K562 (cell line): ENCODE measurements at regions not wholly inside any gene's neighbourhood (a gene's known extent, or its start where the extent isn't known, plus 50 kb on each side); places are given as distances from the start of the nearest gene placed in this dataset.

ENCODE experiments used
- ATAC-seq: fragments of 200-7000 bp; cut with Tn5 transposase; 3 replicates; pipeline ENCODE4 v1.9.1; 2020; ENCODE audit warnings: moderate library complexity
- BruUV-seq: library from RNA; stranded (reverse); fragments of 400-500 nt; replicated peaks from 2 replicates; lab custom pipeline; 2021; lab: Mats Ljungman, UMichigan
- CTCF ChIA-PET: fragments of 300-600 bp; formaldehyde crosslinking; extraction: SDS; loops from one replicate; lab custom pipeline; 2021; ENCODE audit warnings: low intra/inter-chr PET ratio; lab: Yijun Ruan, JAX
- POLR2A ChIA-PET: fragments of 300-600, 350-650 bp; sonication (Branson Sonifier 250); formaldehyde crosslinking; extraction: SDS; loops from one replicate; lab custom pipeline; 2021; ENCODE audit warnings: antibody characterized with exemption, inconsistent platforms; lab: Yijun Ruan, JAX
- DNase-seq, 4 experiments: peaks; one replicate each; pipeline versions ENCODE4 v3.0.0 to v3.0.0-alpha.2; 2011 to 2018; ENCODE audit warnings: low spot score in 3 of 4, mixed read lengths in 3 of 4; ENCODE audit errors: extremely low read depth in 1 of 4
- FAIRE-seq: peaks from 2 replicates; lab custom pipeline; 2011; peaks lifted over from hg19 to GRCh38; lab: Jason Lieb, UNC
- H2AFZ ChIP-seq: 2 replicates; pipeline ENCODE4 v1.6.0; 2011; ENCODE audit warnings: low read depth, low read length, control low read depth, inconsistent platforms
- H3K27ac ChIP-seq: fragments of 200-600 bp; 3 replicates; pipeline ENCODE4 v1.8.0; 2011; ENCODE audit warnings: low read depth, mild to moderate bottlenecking, control low read depth, inconsistent platforms, low read length, moderate library complexity, mixed read lengths; ENCODE audit errors: extremely low read depth
- H3K27me3 ChIP-seq, 2 experiments: fragments of 300-600 bp in 1 of 2; 2 replicates in 1 of 2; 3 replicates in 1 of 2; pipeline versions ENCODE4 v1.6.0 to v1.8.0; 2011; ENCODE audit warnings: inconsistent platforms in 2 of 2, low read length in 2 of 2, mild to moderate bottlenecking in 1 of 2, mixed read lengths in 1 of 2, moderate library complexity in 1 of 2; ENCODE audit not compliant: control insufficient read depth in 2 of 2, insufficient read depth in 2 of 2
- H3K36me3 ChIP-seq: fragments of 300-600 bp; 3 replicates; pipeline ENCODE4 v1.8.0; 2011; ENCODE audit warnings: mild to moderate bottlenecking, low read length, inconsistent platforms; ENCODE audit not compliant: control insufficient read depth, insufficient read depth
- H3K4me1 ChIP-seq, 2 experiments: fragments of 200-600 bp in 1 of 2; replicated peaks in 1 of 2; 2 replicates in 1 of 2; 3 replicates in 1 of 2; pipeline versions ENCODE4 v1.5.1 to v1.8.0; 2011; ENCODE audit warnings: inconsistent platforms in 2 of 2, low read length in 2 of 2, mild to moderate bottlenecking in 1 of 2, mixed read lengths in 1 of 2, moderate library complexity in 1 of 2; ENCODE audit not compliant: control insufficient read depth in 2 of 2, insufficient read depth in 2 of 2
- H3K4me2 ChIP-seq: 2 replicates; pipeline ENCODE4 v1.6.1; 2011; ENCODE audit warnings: low read length, control low read depth, inconsistent platforms, mixed read lengths; ENCODE audit not compliant: insufficient read depth
- H3K4me3 ChIP-seq: fragments of 200-600 bp; sonication (generic), shearing (Covaris generic); 2 replicates; pipeline ENCODE4 v1.5.1; 2016; ENCODE audit warnings: control low read depth, inconsistent platforms
- H3K79me2 ChIP-seq: fragments of 200-600 bp; 3 replicates; pipeline ENCODE4 v1.8.0; 2011; ENCODE audit warnings: low read length, inconsistent platforms; ENCODE audit not compliant: control insufficient read depth, insufficient read depth
- H3K9ac ChIP-seq, 2 experiments: 2 replicates each; pipeline versions ENCODE4 v1.6.0 to v1.6.1; 2011; ENCODE audit warnings: low read depth in 2 of 2, low read length in 2 of 2, control low read depth in 1 of 2, inconsistent platforms in 1 of 2, mild to moderate bottlenecking in 1 of 2, mixed read lengths in 1 of 2; ENCODE audit not compliant: insufficient read depth in 1 of 2
- H3K9me1 ChIP-seq: one replicate; pipeline ENCODE4 v1.6.0; 2011; ENCODE audit warnings: inconsistent platforms, mild to moderate bottlenecking, low read length, moderate library complexity; ENCODE audit not compliant: control insufficient read depth, insufficient read depth
- H3K9me3 ChIP-seq: replicated peaks from 2 replicates; pipeline ENCODE4 v1.5.1; 2011; ENCODE audit warnings: low read depth, low read length, inconsistent platforms; ENCODE audit not compliant: control insufficient read depth, insufficient read depth
- H4K20me1 ChIP-seq: replicated peaks from 2 replicates; pipeline ENCODE4 v1.6.1; 2011; ENCODE audit warnings: low read length, inconsistent platforms, mixed read lengths; ENCODE audit not compliant: control insufficient read depth, insufficient read depth
- GTF2F1 ChIP-seq: IDR thresholded peaks from 2 replicates; pipeline ENCODE4 v1.6.1; 2011; ENCODE audit warnings: low read depth, low read length, improper control_type of control experiment
- KDM5B ChIP-seq: fragments of 200-600 bp; sonication (generic); IDR thresholded peaks from 2 replicates; pipeline ENCODE4 v1.6.1; 2012; ENCODE audit warnings: low read depth, mild to moderate bottlenecking, moderate library complexity, low read length, control low read depth, inconsistent platforms; ENCODE audit not compliant: insufficient replicate concordance
- NFATC3 ChIP-seq: fragments of 450-650 bp; IDR thresholded peaks from 2 replicates; pipeline ENCODE4 v1.6.1; 2017; ENCODE audit warnings: mild to moderate bottlenecking
- TARDBP ChIP-seq: fragments of 450-650 bp; IDR thresholded peaks from 2 replicates; pipeline ENCODE4 v1.6.1; 2016
- TOE1 ChIP-seq, 2 experiments: fragments of 450-650 bp in 1 of 2; sonication (generic) in 1 of 2; formaldehyde crosslinking in 1 of 2; IDR thresholded peaks; 2 replicates each; pipeline versions ENCODE4 v1.7.1 to v1.8.0; 2016 to 2022; ENCODE audit warnings: borderline replicate concordance in 2 of 2, mild to moderate bottlenecking in 2 of 2, antibody characterized with exemption in 1 of 2, inconsistent platforms in 1 of 2, low read depth in 1 of 2, missing genetic modification reagents in 1 of 2, moderate library complexity in 1 of 2
- ZKSCAN8 ChIP-seq: fragments of 200-800 bp; sonication (Bioruptor generic); IDR thresholded peaks from 2 replicates; pipeline ENCODE4 v1.6.1; 2016; ENCODE audit warnings: missing genetic modification characterization, missing compliant biosample characterization
- ZNF696 ChIP-seq: fragments of 250-450 bp; sonication (Bioruptor Pico); conservative IDR thresholded peaks from 2 replicates; pipeline ENCODE4 v1.4.0; 2020; ENCODE audit warnings: mild to moderate bottlenecking, moderate library complexity
- WGBS: fragments of 100-300 bp; shearing (Covaris generic); methylation state at CpG from one replicate; pipeline ENCODE4 v1.1.6; 2016; ENCODE audit warnings: low coverage, mixed read lengths; ENCODE audit not compliant: insufficient coverage; ENCODE audit errors: missing lambda C conversion rate; 5-methylcytosine and 5-hydroxymethylcytosine counted together
- in situ Hi-C: fragments of 300-500 bp; cut with MboI; formaldehyde crosslinking; loops from 4 replicates; pipeline ENCODE4 v1.15.0; 2018; ENCODE audit warnings: inconsistent platforms, mixed read lengths
- intact Hi-C: fragments of 100-400 bp; cut with micrococcal nuclease; formaldehyde crosslinking; loops from 2 replicates; pipeline ENCODE4 v1.14.2; 2022
- TF ChIP-seq, protein P1 (sequence below): IDR thresholded peaks from 2 replicates; pipeline ENCODE4 v1.6.1; 2014; ENCODE audit warnings: antibody characterized with exemption

DNA sequence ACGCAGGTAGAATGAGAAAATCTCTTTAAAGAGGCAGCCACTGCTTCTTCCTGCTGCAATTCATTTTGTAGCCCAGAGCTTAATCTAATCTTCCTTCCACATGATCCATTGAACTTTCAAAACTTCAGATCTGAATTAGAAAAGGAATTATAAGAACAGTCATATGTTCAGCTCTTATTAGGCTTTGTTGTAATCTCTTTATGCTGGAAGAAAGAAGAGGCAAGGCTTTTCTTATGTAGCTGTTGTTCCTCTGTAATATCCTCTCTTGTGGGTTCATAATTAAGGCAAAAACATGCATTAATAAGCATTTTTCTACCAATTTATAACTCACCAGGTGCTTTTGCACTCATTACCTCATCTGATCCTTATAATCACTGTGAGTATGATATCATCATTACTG lies 634.9 kb upstream of the CFAP20DC start (continued):
- no peak for TF ChIP-seq ZKSCAN8 (CRISPR knock-in tag)
- TF ChIP-seq NFATC3: no peak
- TF ChIP-seq ZNF696 (CRISPR knock-in tag): no peak
- TF ChIP-seq GTF2F1: no peak
- TF ChIP-seq TARDBP: no peak
- TF ChIP-seq KDM5B: no peak

DNA sequence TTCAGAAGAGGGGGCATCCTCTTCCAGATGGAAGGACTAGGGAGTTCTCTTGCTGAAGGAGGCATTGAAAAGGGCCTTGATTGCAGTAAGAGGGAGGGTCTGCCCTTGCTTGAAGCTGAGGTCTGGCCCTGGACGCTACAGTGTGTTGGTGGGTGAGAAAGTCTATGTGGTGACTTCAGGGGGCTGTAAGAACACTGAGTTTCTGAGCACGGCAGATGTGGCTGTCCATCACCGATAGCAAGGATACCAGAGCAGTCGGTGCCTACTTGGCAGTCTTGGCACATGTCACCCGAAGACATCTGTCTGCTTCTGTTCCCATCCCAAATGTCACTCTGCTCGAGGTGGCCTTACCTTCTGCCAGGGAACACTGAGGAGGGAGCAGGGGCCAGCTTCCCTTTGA lies 631.1 kb upstream of the CFAP20DC start:
- in situ Hi-C loops: no loop called here
- TF ChIP-seq TOE1 (IDR thresholded peaks at IDR 0.05; ENCODE audit: borderline replicate concordance): no peak
- TF ChIP-seq TOE1 (CRISPR knock-in tag; IDR thresholded peaks at IDR 0.05; ENCODE audit: borderline replicate concordance, low read depth): no peak
- TF ChIP-seq, protein P1, sequence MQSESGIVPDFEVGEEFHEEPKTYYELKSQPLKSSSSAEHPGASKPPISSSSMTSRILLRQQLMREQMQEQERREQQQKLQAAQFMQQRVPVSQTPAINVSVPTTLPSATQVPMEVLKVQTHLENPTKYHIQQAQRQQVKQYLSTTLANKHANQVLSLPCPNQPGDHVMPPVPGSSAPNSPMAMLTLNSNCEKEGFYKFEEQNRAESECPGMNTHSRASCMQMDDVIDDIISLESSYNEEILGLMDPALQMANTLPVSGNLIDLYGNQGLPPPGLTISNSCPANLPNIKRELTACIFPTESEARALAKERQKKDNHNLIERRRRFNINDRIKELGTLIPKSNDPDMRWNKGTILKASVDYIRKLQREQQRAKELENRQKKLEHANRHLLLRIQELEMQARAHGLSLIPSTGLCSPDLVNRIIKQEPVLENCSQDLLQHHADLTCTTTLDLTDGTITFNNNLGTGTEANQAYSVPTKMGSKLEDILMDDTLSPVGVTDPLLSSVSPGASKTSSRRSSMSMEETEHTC: no peak
- TF ChIP-seq, all 486 proteins: peak for 0

More for the DNA sequence above, 631.1 kb upstream of the CFAP20DC start:
- ATAC-seq (no peak), DNase-seq (no peak), FAIRE-seq (no peak)
- ChIA-PET POLR2A (no interaction called here), CTCF (no interaction called here)
- H3K4me2 ChIP-seq: no peak overlapping the region
- H2AFZ ChIP-seq: no peak overlapping the region
- no peak overlapping the region for H3K27ac ChIP-seq
- no peak overlapping the region for H3K4me3 ChIP-seq
- no peaks in the 10 kb centered on the region for H3K36me3 ChIP-seq
- BruUV-seq: no TSS peak
- H3K9me3 ChIP-seq: no peaks in the 10 kb centered on the region
- H3K27me3 ChIP-seq: no peaks in the 10 kb centered on the region
- no peak overlapping the region for H3K9ac ChIP-seq
- no peaks in the 10 kb centered on the region for H4K20me1 ChIP-seq
- H3K9me1 ChIP-seq: no peaks in the 10 kb centered on the region
- intact Hi-C loops: no loop called here
- 0% methylated on average over 6 of the region's 6 CpGs for WGBS
- H3K4me1 ChIP-seq: no peaks in the 10 kb centered on the region
- no peaks in the 10 kb centered on the region for H3K79me2 ChIP-seq
